GM21619 (cell line): ENCODE measurements at regions not wholly inside any gene's neighbourhood (a gene's known extent, or its start where the extent isn't known, plus 50 kb on each side); places are given as distances from the start of the nearest gene placed in this dataset.

Experiments
- ATAC-seq: cut with Tn5 transposase; IDR thresholded peaks from one replicate; pipeline ENCODE4 v1.9.1; 2021; ENCODE audit not compliant: unreplicated experiment

DNA sequence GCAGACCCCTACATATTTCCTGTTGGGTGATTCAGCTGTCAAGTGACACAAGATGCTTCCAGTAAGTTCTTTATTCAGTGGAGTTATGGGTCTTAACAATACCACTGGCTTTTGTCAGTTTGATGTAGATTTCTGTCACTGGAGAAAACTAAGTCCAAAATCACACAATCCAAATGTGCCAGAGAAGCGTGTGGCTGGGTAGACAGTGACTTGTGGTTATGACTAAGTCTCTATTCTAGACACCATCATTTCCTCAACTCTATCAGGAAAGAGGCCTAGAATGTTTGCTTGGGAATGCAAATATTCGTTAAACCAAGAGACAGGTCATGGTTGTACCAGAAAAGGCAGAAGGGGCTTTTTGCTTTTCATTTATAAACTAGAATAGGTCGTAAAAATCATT is 54.4 kb upstream of the HS3ST1 start:
- no peak for ATAC-seq

DNA sequence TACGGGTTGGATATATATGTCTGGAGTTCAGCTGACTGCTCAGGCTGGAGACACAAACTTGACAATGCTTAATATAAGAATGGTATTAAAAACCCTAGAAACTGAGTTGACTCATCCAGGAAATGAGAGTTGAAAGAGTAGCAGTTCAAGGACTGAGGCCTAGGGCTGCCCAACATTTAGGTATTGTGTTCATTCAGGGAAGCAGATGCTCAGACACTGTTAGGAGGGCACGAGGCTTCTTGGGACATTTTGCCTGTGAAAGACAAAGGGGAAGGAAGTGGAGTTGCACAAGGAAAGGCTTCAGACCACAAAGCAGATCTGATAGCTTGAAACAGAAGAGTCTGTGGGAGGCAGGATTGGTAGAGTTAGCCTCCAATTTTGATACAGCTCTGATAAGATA is 52.0 kb upstream of the HS3ST1 start:
- peak; percentile 96 for ATAC-seq
